Keratinocyte (primary cell): ENCODE measurements at regions not wholly inside any gene's neighbourhood (a gene's known extent, or its start where the extent isn't known, plus 50 kb on each side); places are given as distances from the start of the nearest gene placed in this dataset.

ENCODE experiments used
- DNase-seq: peaks from one replicate; pipeline ENCODE4 v3.0.0-alpha.2; 2011; ENCODE audit warnings: low read depth, missing footprints, low spot score
- FAIRE-seq: peaks from 2 replicates; lab custom pipeline; 2011; peaks lifted over from hg19 to GRCh38; lab: Jason Lieb, UNC
- H2AFZ ChIP-seq: 2 replicates; pipeline ENCODE4 v1.6.0; 2012; ENCODE audit warnings: low read length, control low read depth, inconsistent platforms; ENCODE audit not compliant: control insufficient read depth
- H3K27ac ChIP-seq: 2 replicates; pipeline ENCODE4 v1.5.1; 2011; ENCODE audit warnings: low read length; ENCODE audit not compliant: control insufficient read depth, insufficient read depth
- H3K27me3 ChIP-seq: 3 replicates; pipeline ENCODE4 v1.6.0; 2011; ENCODE audit warnings: low read length; ENCODE audit not compliant: control insufficient read depth, insufficient read depth; ENCODE audit errors: extremely low read depth
- H3K36me3 ChIP-seq, 2 experiments: 2 replicates in 1 of 2; 3 replicates in 1 of 2; pipeline ENCODE4 v1.5.1; 2011; ENCODE audit warnings: low read length in 2 of 2, mild to moderate bottlenecking in 1 of 2; ENCODE audit not compliant: control insufficient read depth in 2 of 2, insufficient read depth in 2 of 2; ENCODE audit errors: extremely low read depth in 1 of 2
- H3K4me1 ChIP-seq: 3 replicates; pipeline ENCODE4 v1.5.1; 2011; ENCODE audit warnings: low read length; ENCODE audit not compliant: control insufficient read depth, insufficient read depth; ENCODE audit errors: extremely low read depth
- H3K4me2 ChIP-seq: 3 replicates; pipeline ENCODE4 v1.6.0; 2011; ENCODE audit warnings: low read depth, low read length; ENCODE audit not compliant: control insufficient read depth, insufficient read depth; ENCODE audit errors: extremely low read depth
- H3K4me3 ChIP-seq, 3 experiments: fragments of 200-600 bp in 1 of 3; sonication (generic) in 1 of 3; 2 replicates in 2 of 3; 3 replicates in 1 of 3; pipeline ENCODE4 v1.5.1; 2011 to 2016; ENCODE audit warnings: low read length in 3 of 3, mild to moderate bottlenecking in 3 of 3, control low read depth in 2 of 3, inconsistent platforms in 1 of 3, low read depth in 1 of 3, mixed read lengths in 1 of 3, mixed run types in 1 of 3, moderate library complexity in 1 of 3; ENCODE audit not compliant: control insufficient read depth in 2 of 3, insufficient read depth in 2 of 3; ENCODE audit errors: extremely low read depth in 1 of 3
- H3K79me2 ChIP-seq: 2 replicates; pipeline ENCODE4 v1.6.0; 2012; ENCODE audit warnings: low read length; ENCODE audit not compliant: control insufficient read depth, insufficient read depth
- H3K9ac ChIP-seq: 3 replicates; pipeline ENCODE4 v1.6.0; 2011; ENCODE audit warnings: low read length; ENCODE audit not compliant: control insufficient read depth, insufficient read depth; ENCODE audit errors: extremely low read depth
- H3K9me1 ChIP-seq: 3 replicates; pipeline ENCODE4 v1.6.0; 2011; ENCODE audit warnings: low read length; ENCODE audit not compliant: control insufficient read depth, insufficient read depth; ENCODE audit errors: extremely low read depth
- H3K9me3 ChIP-seq: 2 replicates; pipeline ENCODE4 v1.5.1; 2012; ENCODE audit warnings: low read depth, low read length; ENCODE audit not compliant: control insufficient read depth
- H4K20me1 ChIP-seq: 3 replicates; pipeline ENCODE4 v1.6.0; 2011; ENCODE audit warnings: low read length; ENCODE audit not compliant: control insufficient read depth, insufficient read depth; ENCODE audit errors: extremely low read depth
- EZH2 ChIP-seq: IDR thresholded peaks from one replicate; pipeline ENCODE4 v1.6.1; 2012; ENCODE audit warnings: inconsistent platforms, mild to moderate bottlenecking, low read length, moderate library complexity
- dilution Hi-C: fragments of 300-500 bp; cut with MboI; formaldehyde crosslinking; loops from one replicate; pipeline ENCODE4 v1.7.0; 2020; ENCODE audit warnings: low sequenced_read_pairs; ENCODE audit not compliant: extremely low pct_ligation_motif_present
- TF ChIP-seq, protein P1 (sequence below), 3 experiments: IDR thresholded peaks in 1 of 3; conservative IDR thresholded peaks in 1 of 3; optimal IDR thresholded peaks in 1 of 3; 2 replicates in 2 of 3; 3 replicates in 1 of 3; pipeline versions ENCODE3 to v1.5.1; 2011; ENCODE audit warnings: low read length in 3 of 3, mild to moderate bottlenecking in 3 of 3, moderate library complexity in 2 of 3, control low read depth in 1 of 3, inconsistent platforms in 1 of 3; ENCODE audit not compliant: insufficient read depth in 2 of 3; ENCODE audit errors: extremely low read depth in 1 of 3

- Histone ChIP-seq H3K4me2 (no peak overlapping the region), H3K4me1 (peaks cover 71% of the 10 kb centered on the region), H3K9me1 (no peaks in the 10 kb centered on the region), H3K27ac (peak overlapping the region; percentile 6), H2AFZ (no peak overlapping the region), H3K36me3 (peaks cover 0 to 3% of the 10 kb centered on the region in 2 experiments), H3K9me3 (no peaks in the 10 kb centered on the region), H3K9ac (no peak overlapping the region), H3K4me3 (no peak overlapping the region), H3K27me3 (no peaks in the 10 kb centered on the region), H3K79me2 (no peaks in the 10 kb centered on the region), H4K20me1 (no peaks in the 10 kb centered on the region)
- peak; percentile 23 for FAIRE-seq
- no peak for TF ChIP-seq EZH2
- TF ChIP-seq, protein P1, sequence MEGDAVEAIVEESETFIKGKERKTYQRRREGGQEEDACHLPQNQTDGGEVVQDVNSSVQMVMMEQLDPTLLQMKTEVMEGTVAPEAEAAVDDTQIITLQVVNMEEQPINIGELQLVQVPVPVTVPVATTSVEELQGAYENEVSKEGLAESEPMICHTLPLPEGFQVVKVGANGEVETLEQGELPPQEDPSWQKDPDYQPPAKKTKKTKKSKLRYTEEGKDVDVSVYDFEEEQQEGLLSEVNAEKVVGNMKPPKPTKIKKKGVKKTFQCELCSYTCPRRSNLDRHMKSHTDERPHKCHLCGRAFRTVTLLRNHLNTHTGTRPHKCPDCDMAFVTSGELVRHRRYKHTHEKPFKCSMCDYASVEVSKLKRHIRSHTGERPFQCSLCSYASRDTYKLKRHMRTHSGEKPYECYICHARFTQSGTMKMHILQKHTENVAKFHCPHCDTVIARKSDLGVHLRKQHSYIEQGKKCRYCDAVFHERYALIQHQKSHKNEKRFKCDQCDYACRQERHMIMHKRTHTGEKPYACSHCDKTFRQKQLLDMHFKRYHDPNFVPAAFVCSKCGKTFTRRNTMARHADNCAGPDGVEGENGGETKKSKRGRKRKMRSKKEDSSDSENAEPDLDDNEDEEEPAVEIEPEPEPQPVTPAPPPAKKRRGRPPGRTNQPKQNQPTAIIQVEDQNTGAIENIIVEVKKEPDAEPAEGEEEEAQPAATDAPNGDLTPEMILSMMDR (optimal IDR thresholded peaks at IDR 0.05 in 1 of 3, IDR thresholded peaks at IDR 0.05 in 1 of 3, conservative IDR thresholded peaks at IDR 0.05 in 1 of 3; ENCODE audit: extremely low read depth in 1 of 3, insufficient read depth in 2 of 3, low read length in 3 of 3) = no peak
- dilution Hi-C loops = no loop called here
- no peak for DNase-seq
These were observed 212.1 kb downstream of the PHLDA1 start for GRCh38 chr12:75819512-75819911.

GRCh38 chr12:75818863-75819262 is 212.7 kb downstream of the PHLDA1 start:
- Histone ChIP-seq H3K27me3 (no peaks in the 10 kb centered on the region), H3K9me1 (no peaks in the 10 kb centered on the region), H3K27ac (no peak overlapping the region), H3K9ac (no peak overlapping the region), H3K4me2 (no peak overlapping the region), H3K4me3 (no peak overlapping the region), H3K79me2 (no peaks in the 10 kb centered on the region), H4K20me1 (no peaks in the 10 kb centered on the region), H3K4me1 (peaks cover 68% of the 10 kb centered on the region), H2AFZ (no peak overlapping the region), H3K36me3 (peaks cover 0 to 3% of the 10 kb centered on the region in 2 experiments), H3K9me3 (no peaks in the 10 kb centered on the region)
- dilution Hi-C loops = no loop called here
- no peak for TF ChIP-seq EZH2
- TF ChIP-seq, protein P1 (optimal IDR thresholded peaks at IDR 0.05 in 1 of 3, IDR thresholded peaks at IDR 0.05 in 1 of 3, conservative IDR thresholded peaks at IDR 0.05 in 1 of 3; ENCODE audit: extremely low read depth in 1 of 3, insufficient read depth in 2 of 3, low read length in 3 of 3) = no peak
- no peak for DNase-seq
- no peak for FAIRE-seq
